ENCODE measurements at regions not wholly inside any gene's neighbourhood (a gene's known extent, or its start where the extent isn't known, plus 50 kb on each side); places are given as distances from the start of the nearest gene placed in this dataset.

DNA sequence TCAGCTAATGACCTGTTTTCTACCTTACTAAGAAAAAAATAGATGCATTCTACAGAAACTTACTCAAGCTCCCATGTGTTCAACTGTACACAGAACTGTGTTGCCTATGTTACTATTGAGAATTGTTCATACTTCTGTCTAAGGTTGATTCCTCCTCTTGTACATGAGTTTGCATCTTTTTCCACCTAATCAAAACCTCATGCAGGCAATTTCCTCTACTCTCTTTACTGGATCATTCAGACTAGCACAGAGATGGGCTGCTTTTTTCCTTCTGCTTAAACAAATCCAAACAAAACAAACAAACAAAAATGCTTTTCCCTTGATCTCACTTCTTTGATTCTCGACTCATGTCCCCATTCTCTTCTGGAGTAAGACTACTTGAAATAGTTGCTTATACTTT is 58.8 kb upstream of the PTGFR start:
- no peaks in the 10 kb centered on the region for H3K4me1 ChIP-seq (ENCODE audit: insufficient read depth, poor library complexity, severe bottlenecking)
- no peaks in the 10 kb centered on the region for H3K27me3 ChIP-seq (ENCODE audit: insufficient read depth, poor library complexity, severe bottlenecking)
- no peak for TF ChIP-seq CTCF (IDR thresholded peaks at IDR 0.05; ENCODE audit: poor library complexity, severe bottlenecking)
- no peak overlapping the region for H3K27ac ChIP-seq (ENCODE audit: poor library complexity, severe bottlenecking)
- DNase-seq (ENCODE audit: low spot score) (no peak), ATAC-seq (ENCODE audit: low read depth) (no peak)
- no peaks in the 10 kb centered on the region; the same call in 1 of the 2 replicates for H3K36me3 ChIP-seq (ENCODE audit: low read depth)
- no peak overlapping the region for H3K4me3 ChIP-seq (ENCODE audit: severe bottlenecking)
- H3K9me3 ChIP-seq (ENCODE audit: severe bottlenecking) = no peaks in the 10 kb centered on the region

GRCh38 chr1:78434351-78434750 is 56.4 kb upstream of the PTGFR start:
- DNase-seq (ENCODE audit: low spot score) (no peak), ATAC-seq (ENCODE audit: low read depth) (no peak)
- Histone ChIP-seq H3K27ac (ENCODE audit: poor library complexity, severe bottlenecking) (no peak overlapping the region), H3K9me3 (ENCODE audit: severe bottlenecking) (no peaks in the 10 kb centered on the region), H3K4me1 (ENCODE audit: insufficient read depth, poor library complexity, severe bottlenecking) (peaks cover 6% of the 10 kb centered on the region), H3K27me3 (ENCODE audit: insufficient read depth, poor library complexity, severe bottlenecking) (no peaks in the 10 kb centered on the region), H3K4me3 (ENCODE audit: severe bottlenecking) (no peak overlapping the region), H3K36me3 (ENCODE audit: low read depth) (no peaks in the 10 kb centered on the region)
- no peak for TF ChIP-seq CTCF (IDR thresholded peaks at IDR 0.05; ENCODE audit: poor library complexity, severe bottlenecking)

DNA sequence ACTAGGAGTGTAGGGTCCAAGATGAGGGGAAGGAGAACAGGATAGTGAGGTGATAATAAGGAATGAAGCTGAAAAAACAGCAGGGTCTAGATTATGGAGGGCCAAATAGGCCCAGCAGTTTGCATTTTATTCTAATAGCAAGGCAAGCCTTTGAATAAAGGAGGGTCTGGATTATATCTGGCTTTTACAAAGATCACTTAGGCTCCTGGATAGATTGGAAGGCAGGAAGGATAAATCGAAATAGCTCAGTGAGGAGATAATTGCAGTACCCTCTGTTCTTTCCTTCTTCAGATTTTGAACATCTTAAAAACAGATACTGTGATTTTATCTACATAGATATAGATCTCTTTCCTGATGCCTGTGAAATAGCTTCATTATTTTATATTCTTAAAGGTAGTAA is 53.8 kb upstream of the PTGFR start:
- DNase-seq (ENCODE audit: low spot score) = no peak
- ATAC-seq (ENCODE audit: low read depth) = no peak
- H3K4me3 ChIP-seq (ENCODE audit: severe bottlenecking) = no peak overlapping the region

DNA sequence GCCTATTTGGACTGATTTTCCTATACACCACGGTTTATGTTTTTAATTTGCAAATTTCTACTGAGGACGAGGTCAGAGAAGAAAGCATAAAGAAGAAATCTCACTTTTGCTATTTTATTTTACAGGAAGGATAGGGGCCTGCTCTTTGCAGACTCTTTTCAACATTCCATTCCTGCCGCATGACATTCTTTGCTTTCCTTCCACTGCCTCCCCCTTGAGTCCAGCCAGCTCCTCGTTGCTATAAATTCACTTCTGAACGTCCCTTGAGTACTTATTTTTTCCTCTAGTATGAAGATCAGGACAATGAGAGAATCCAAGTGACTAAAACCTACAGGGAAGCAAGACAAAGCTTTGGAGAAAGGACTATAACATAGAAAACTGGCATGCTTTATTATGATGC is 53.4 kb upstream of the PTGFR start:
- no peak for TF ChIP-seq CTCF (IDR thresholded peaks at IDR 0.05; ENCODE audit: poor library complexity, severe bottlenecking)
- no peak overlapping the region for H3K27ac ChIP-seq (ENCODE audit: poor library complexity, severe bottlenecking)
- DNase-seq (ENCODE audit: low spot score) (no peak), ATAC-seq (ENCODE audit: low read depth) (no peak)
- H3K27me3 ChIP-seq (ENCODE audit: insufficient read depth, poor library complexity, severe bottlenecking) = no peaks in the 10 kb centered on the region
- H3K4me3 ChIP-seq (ENCODE audit: severe bottlenecking) = no peak overlapping the region
- peaks cover 10% of the 10 kb centered on the region for H3K4me1 ChIP-seq (ENCODE audit: insufficient read depth, poor library complexity, severe bottlenecking)
- H3K36me3 ChIP-seq (ENCODE audit: low read depth) = no peaks in the 10 kb centered on the region
- H3K9me3 ChIP-seq (ENCODE audit: severe bottlenecking) = no peaks in the 10 kb centered on the region

More for the DNA sequence above, 53.8 kb upstream of the PTGFR start:
- no peaks in the 10 kb centered on the region for H3K27me3 ChIP-seq (ENCODE audit: insufficient read depth, poor library complexity, severe bottlenecking)
- H3K27ac ChIP-seq (ENCODE audit: poor library complexity, severe bottlenecking) = no peak overlapping the region
- no peaks in the 10 kb centered on the region for H3K9me3 ChIP-seq (ENCODE audit: severe bottlenecking)
- no peak for TF ChIP-seq CTCF (IDR thresholded peaks at IDR 0.05; ENCODE audit: poor library complexity, severe bottlenecking)
- H3K4me1 ChIP-seq (ENCODE audit: insufficient read depth, poor library complexity, severe bottlenecking) = peaks cover 10% of the 10 kb centered on the region
- no peaks in the 10 kb centered on the region for H3K36me3 ChIP-seq (ENCODE audit: low read depth)

DNA sequence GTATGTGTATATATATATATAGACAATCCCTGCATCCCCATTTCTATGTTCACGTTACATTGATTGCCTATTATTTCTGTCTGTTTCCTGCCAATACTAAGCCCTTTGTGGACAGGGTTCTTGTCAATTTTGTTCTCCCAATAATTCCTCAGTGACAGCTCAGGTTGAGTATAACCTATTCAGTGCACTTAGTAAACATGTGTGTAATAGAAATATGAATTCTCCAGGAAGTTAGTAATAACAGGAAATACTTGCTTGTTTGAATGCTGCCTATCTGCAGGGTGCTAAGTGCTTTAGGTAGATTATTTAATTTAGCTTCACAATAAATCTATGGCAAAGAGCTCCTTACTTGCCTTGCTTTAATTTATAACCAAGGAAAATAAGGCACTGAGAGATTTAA is 52.8 kb upstream of the PTGFR start:
- H3K4me1 ChIP-seq (ENCODE audit: insufficient read depth, poor library complexity, severe bottlenecking) = peaks cover 10% of the 10 kb centered on the region
- ATAC-seq (ENCODE audit: low read depth) = peak; percentile 23; the same call in 1 of the 3 replicates
- no peaks in the 10 kb centered on the region for H3K9me3 ChIP-seq (ENCODE audit: severe bottlenecking)
- H3K36me3 ChIP-seq (ENCODE audit: low read depth) = no peaks in the 10 kb centered on the region
- DNase-seq (ENCODE audit: low spot score) = no peak
- no peak overlapping the region for H3K27ac ChIP-seq (ENCODE audit: poor library complexity, severe bottlenecking)
- H3K4me3 ChIP-seq (ENCODE audit: severe bottlenecking) = no peak overlapping the region
- no peaks in the 10 kb centered on the region for H3K27me3 ChIP-seq (ENCODE audit: insufficient read depth, poor library complexity, severe bottlenecking)
- no peak for TF ChIP-seq CTCF (IDR thresholded peaks at IDR 0.05; ENCODE audit: poor library complexity, severe bottlenecking)
